Prostate gland (tissue), 2 donors: ENCODE measurements at regions not wholly inside any gene's neighbourhood (a gene's known extent, or its start where the extent isn't known, plus 50 kb on each side); places are given as distances from the start of the nearest gene placed in this dataset.

Experiments used
- DNase-seq: peaks from one replicate; pipeline ENCODE4 v3.0.0-alpha.2; 2019; ENCODE audit warnings: low spot score
- H3K27ac ChIP-seq, 2 donors: fragments of 200-600 bp; sonication (generic); 2 replicates each; pipeline ENCODE4 v1.5.1; 2017 to 2019
- H3K27me3 ChIP-seq: fragments of 200-600 bp; sonication (generic); replicated peaks from 2 replicates; pipeline ENCODE4 v1.5.1; 2019; ENCODE audit not compliant: insufficient read depth
- H3K36me3 ChIP-seq, 2 donors: fragments of 200-600 bp; sonication (generic); 1 replicate in 1 of 2; 2 replicates in 1 of 2; pipeline versions ENCODE4 v1.5.1 to v1.8.1; 2017 to 2019
- H3K4me1 ChIP-seq: fragments of 200-600 bp; sonication (generic); replicated peaks from 2 replicates; pipeline ENCODE4 v1.5.1; 2019
- H3K4me3 ChIP-seq, 2 donors: fragments of 200-600 bp; sonication (generic); 2 replicates each; pipeline ENCODE4 v1.5.1; 2017 to 2019
- H3K9me3 ChIP-seq: fragments of 200-600 bp; sonication (generic); 2 replicates; pipeline ENCODE4 v1.5.1; 2017
- CTCF ChIP-seq, 4 experiments: fragments of 200-600 bp in 2 of 4; fragments of 450-650 bp in 2 of 4; sonication (generic) in 2 of 4; IDR thresholded peaks; 1 replicate in 3 of 4; 2 replicates in 1 of 4; pipeline ENCODE4 v1.5.1; 2016 to 2019; ENCODE audit warnings: antibody characterized with exemption in 4 of 4, mild to moderate bottlenecking in 2 of 4, moderate library complexity in 2 of 4
- POLR2A ChIP-seq: fragments of 450-650 bp; IDR thresholded peaks from one replicate; pipeline ENCODE4 v1.6.1; 2016; ENCODE audit warnings: antibody characterized with exemption, mild to moderate bottlenecking
- POLR2AphosphoS5 ChIP-seq: sonication (generic); formaldehyde crosslinking; IDR thresholded peaks from one replicate; pipeline ENCODE4 v1.6.1; 2017; ENCODE audit warnings: antibody characterized with exemption
- WGBS: methylation state at CpG from one replicate; pipeline ENCODE4 v1.1.5; 2018; 5-methylcytosine and 5-hydroxymethylcytosine counted together
- intact Hi-C: fragments of 100-400 bp; cut with DNase I; formaldehyde crosslinking; loops from one replicate; pipeline ENCODE4 v1.14.2; 2022

GRCh38 chr5:18999478-18999877, 988.5 kb downstream of the CDH18 start:
- no peaks in the 10 kb centered on the region for H3K27me3 ChIP-seq
- TF ChIP-seq CTCF (IDR thresholded peaks at IDR 0.05), result no peak
- TF ChIP-seq POLR2AphosphoS5, result no peak
- no peak for TF ChIP-seq POLR2A

GRCh38 chr5:19001054-19001453, 986.9 kb downstream of the CDH18 start:
- Histone ChIP-seq H3K9me3 (no peaks in the 10 kb centered on the region), H3K4me3 (no peak overlapping the region), H3K4me1 (no peaks in the 10 kb centered on the region), H3K27ac (no peak overlapping the region), H3K36me3 (no peaks in the 10 kb centered on the region), H3K27me3 (no peaks in the 10 kb centered on the region)
- TF ChIP-seq CTCF (IDR thresholded peaks at IDR 0.05) (no peak), POLR2AphosphoS5 (no peak), POLR2A (no peak)
- WGBS, result 29% methylated on average over 1 of the region's 1 CpG
- intact Hi-C loops, result no loop called here
- DNase-seq, result no peak

More at GRCh38 chr5:18999478-18999877, 988.5 kb downstream of the CDH18 start:
- Histone ChIP-seq H3K27ac (no peak overlapping the region), H3K4me3 (no peak overlapping the region), H3K36me3 (no peaks in the 10 kb centered on the region), H3K4me1 (no peaks in the 10 kb centered on the region), H3K9me3 (no peaks in the 10 kb centered on the region)
- DNase-seq, result no peak
- intact Hi-C loops, result no loop called here

- no peaks in the 10 kb centered on the region for H3K4me1 ChIP-seq
- H3K4me3 ChIP-seq, result no peak overlapping the region
- H3K36me3 ChIP-seq, result no peaks in the 10 kb centered on the region
- H3K9me3 ChIP-seq, result no peaks in the 10 kb centered on the region
- WGBS, result 71% methylated on average over 2 of the region's 2 CpGs
- intact Hi-C loops, result no loop called here
- no peaks in the 10 kb centered on the region for H3K27me3 ChIP-seq
- DNase-seq, result no peak
- H3K27ac ChIP-seq, result no peak overlapping the region
- TF ChIP-seq CTCF (IDR thresholded peaks at IDR 0.05) (no peak), POLR2AphosphoS5 (no peak), POLR2A (no peak)
Measured at GRCh38 chr5:19001539-19001938, 986.5 kb downstream of the CDH18 start.

- H3K4me1 ChIP-seq, result no peaks in the 10 kb centered on the region
- intact Hi-C loops, result no loop called here
- no peak overlapping the region for H3K27ac ChIP-seq
- no peak for TF ChIP-seq CTCF (IDR thresholded peaks at IDR 0.05)
- TF ChIP-seq POLR2AphosphoS5, result no peak
- TF ChIP-seq POLR2A, result no peak
- no peak overlapping the region for H3K4me3 ChIP-seq
- H3K36me3 ChIP-seq, result no peaks in the 10 kb centered on the region
- no peaks in the 10 kb centered on the region for H3K9me3 ChIP-seq
- DNase-seq, result no peak
- H3K27me3 ChIP-seq, result no peaks in the 10 kb centered on the region
- 39% methylated on average over 1 of the region's 1 CpG for WGBS
Measured at GRCh38 chr5:19002111-19002510, 985.9 kb downstream of the CDH18 start.

GRCh38 chr5:19018822-19019221, 969.2 kb downstream of the CDH18 start:
- DNase-seq, result no peak
- intact Hi-C loops, result no loop called here
- TF ChIP-seq CTCF (IDR thresholded peaks at IDR 0.05) (no peak), POLR2A (no peak), POLR2AphosphoS5 (no peak)
- no peak overlapping the region for H3K4me3 ChIP-seq
- 23% methylated on average over 5 of the region's 5 CpGs for WGBS
- H3K4me1 ChIP-seq, result no peaks in the 10 kb centered on the region
- no peaks in the 10 kb centered on the region for H3K36me3 ChIP-seq
- H3K27ac ChIP-seq, result no peak overlapping the region
- H3K9me3 ChIP-seq, result no peaks in the 10 kb centered on the region
- no peaks in the 10 kb centered on the region for H3K27me3 ChIP-seq
